ENCODE measurements at regions not wholly inside any gene's neighbourhood (a gene's known extent, or its start where the extent isn't known, plus 50 kb on each side); places are given as distances from the start of the nearest gene placed in this dataset.

- TF ChIP-seq, protein P1, sequence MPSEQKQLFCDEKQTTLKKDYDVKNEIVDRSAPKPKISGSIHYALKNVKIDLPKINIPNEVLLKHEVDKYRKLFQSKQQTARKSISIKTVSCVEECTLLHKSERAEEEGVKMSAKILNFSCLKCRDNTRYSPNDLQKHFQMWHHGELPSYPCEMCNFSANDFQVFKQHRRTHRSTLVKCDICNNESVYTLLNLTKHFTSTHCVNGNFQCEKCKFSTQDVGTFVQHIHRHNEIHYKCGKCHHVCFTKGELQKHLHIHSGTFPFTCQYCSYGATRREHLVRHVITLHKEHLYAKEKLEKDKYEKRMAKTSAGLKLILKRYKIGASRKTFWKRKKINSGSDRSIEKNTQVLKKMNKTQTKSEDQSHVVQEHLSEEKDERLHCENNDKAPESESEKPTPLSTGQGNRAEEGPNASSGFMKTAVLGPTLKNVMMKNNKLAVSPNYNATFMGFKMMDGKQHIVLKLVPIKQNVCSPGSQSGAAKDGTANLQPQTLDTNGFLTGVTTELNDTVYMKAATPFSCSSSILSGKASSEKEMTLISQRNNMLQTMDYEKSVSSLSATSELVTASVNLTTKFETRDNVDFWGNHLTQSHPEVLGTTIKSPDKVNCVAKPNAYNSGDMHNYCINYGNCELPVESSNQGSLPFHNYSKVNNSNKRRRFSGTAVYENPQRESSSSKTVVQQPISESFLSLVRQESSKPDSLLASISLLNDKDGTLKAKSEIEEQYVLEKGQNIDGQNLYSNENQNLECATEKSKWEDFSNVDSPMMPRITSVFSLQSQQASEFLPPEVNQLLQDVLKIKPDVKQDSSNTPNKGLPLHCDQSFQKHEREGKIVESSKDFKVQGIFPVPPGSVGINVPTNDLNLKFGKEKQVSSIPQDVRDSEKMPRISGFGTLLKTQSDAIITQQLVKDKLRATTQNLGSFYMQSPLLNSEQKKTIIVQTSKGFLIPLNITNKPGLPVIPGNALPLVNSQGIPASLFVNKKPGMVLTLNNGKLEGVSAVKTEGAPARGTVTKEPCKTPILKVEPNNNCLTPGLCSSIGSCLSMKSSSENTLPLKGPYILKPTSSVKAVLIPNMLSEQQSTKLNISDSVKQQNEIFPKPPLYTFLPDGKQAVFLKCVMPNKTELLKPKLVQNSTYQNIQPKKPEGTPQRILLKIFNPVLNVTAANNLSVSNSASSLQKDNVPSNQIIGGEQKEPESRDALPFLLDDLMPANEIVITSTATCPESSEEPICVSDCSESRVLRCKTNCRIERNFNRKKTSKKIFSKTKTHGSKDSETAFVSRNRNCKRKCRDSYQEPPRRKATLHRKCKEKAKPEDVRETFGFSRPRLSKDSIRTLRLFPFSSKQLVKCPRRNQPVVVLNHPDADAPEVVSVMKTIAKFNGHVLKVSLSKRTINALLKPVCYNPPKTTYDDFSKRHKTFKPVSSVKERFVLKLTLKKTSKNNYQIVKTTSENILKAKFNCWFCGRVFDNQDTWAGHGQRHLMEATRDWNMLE (tag by site-specific recombination; conservative IDR thresholded peaks at IDR 0.05; ENCODE audit: low read depth): no peak
- TF ChIP-seq ZBTB49 (tag by site-specific recombination; IDR thresholded peaks at IDR 0.05; ENCODE audit: low read depth) (no peak), ZNF521 (tag by site-specific recombination; IDR thresholded peaks at IDR 0.05) (no peak), ZNF202 (tag by site-specific recombination; IDR thresholded peaks at IDR 0.05; ENCODE audit: borderline replicate concordance) (no peak), AEBP2 (tag by site-specific recombination; IDR thresholded peaks at IDR 0.05; ENCODE audit: borderline replicate concordance) (no peak), ZNF366 (tag by site-specific recombination; conservative IDR thresholded peaks at IDR 0.05) (no peak), ZNF585B (tag by site-specific recombination; IDR thresholded peaks at IDR 0.05) (no peak), ZNF473 (tag by site-specific recombination; IDR thresholded peaks at IDR 0.05) (no peak), YY1 (tag by site-specific recombination; IDR thresholded peaks at IDR 0.05) (no peak), KLF16 (tag by site-specific recombination; IDR thresholded peaks at IDR 0.05) (no peak), ZNF146 (tag by site-specific recombination; IDR thresholded peaks at IDR 0.05) (no peak), WT1 (tag by site-specific recombination; IDR thresholded peaks at IDR 0.05) (no peak), ZNF157 (tag by site-specific recombination; IDR thresholded peaks at IDR 0.05) (no peak)
- TF ChIP-seq, protein P2, sequence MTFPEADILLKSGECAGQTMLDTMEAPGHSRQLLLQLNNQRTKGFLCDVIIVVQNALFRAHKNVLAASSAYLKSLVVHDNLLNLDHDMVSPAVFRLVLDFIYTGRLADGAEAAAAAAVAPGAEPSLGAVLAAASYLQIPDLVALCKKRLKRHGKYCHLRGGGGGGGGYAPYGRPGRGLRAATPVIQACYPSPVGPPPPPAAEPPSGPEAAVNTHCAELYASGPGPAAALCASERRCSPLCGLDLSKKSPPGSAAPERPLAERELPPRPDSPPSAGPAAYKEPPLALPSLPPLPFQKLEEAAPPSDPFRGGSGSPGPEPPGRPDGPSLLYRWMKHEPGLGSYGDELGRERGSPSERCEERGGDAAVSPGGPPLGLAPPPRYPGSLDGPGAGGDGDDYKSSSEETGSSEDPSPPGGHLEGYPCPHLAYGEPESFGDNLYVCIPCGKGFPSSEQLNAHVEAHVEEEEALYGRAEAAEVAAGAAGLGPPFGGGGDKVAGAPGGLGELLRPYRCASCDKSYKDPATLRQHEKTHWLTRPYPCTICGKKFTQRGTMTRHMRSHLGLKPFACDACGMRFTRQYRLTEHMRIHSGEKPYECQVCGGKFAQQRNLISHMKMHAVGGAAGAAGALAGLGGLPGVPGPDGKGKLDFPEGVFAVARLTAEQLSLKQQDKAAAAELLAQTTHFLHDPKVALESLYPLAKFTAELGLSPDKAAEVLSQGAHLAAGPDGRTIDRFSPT (tag by site-specific recombination; IDR thresholded peaks at IDR 0.05): no peak
Measured at GRCh38 chr3:158925021-158925420, 123.2 kb downstream of the MFSD1 start (continued).

GRCh38 chr3:158925828-158926494 is 124.1 kb downstream of the MFSD1 start:
- CTCF ChIA-PET: no interaction called here
- Histone ChIP-seq H3K4me3 (ENCODE audit: low read depth, low read length) (no peak overlapping the region), H3K27ac (ENCODE audit: extremely low read depth, low read depth, low read length) (no peak overlapping the region), H3K9me3 (ENCODE audit: control insufficient read depth, insufficient read depth, low read depth, low read length) (no peaks in the 10 kb centered on the region), H3K36me3 (ENCODE audit: control insufficient read depth in 2 of 2, insufficient read depth in 1 of 2, low read length in 2 of 2) (no peaks in the 10 kb centered on the region), H3K4me1 (ENCODE audit: control insufficient read depth, insufficient read depth, low read length) (no peaks in the 10 kb centered on the region)
- POLR2A ChIA-PET: no interaction called here
- no peak for TF ChIP-seq ZNF843 (tag by site-specific recombination; IDR thresholded peaks at IDR 0.05)
- TF ChIP-seq ZBTB26 (tag by site-specific recombination; optimal IDR thresholded peaks at IDR 0.05): no peak
- TF ChIP-seq ZNF202 (tag by site-specific recombination; IDR thresholded peaks at IDR 0.05; ENCODE audit: borderline replicate concordance): no peak
- no peak for TF ChIP-seq ZEB2 (tag by site-specific recombination; IDR thresholded peaks at IDR 0.05)
- TF ChIP-seq, protein P3, sequence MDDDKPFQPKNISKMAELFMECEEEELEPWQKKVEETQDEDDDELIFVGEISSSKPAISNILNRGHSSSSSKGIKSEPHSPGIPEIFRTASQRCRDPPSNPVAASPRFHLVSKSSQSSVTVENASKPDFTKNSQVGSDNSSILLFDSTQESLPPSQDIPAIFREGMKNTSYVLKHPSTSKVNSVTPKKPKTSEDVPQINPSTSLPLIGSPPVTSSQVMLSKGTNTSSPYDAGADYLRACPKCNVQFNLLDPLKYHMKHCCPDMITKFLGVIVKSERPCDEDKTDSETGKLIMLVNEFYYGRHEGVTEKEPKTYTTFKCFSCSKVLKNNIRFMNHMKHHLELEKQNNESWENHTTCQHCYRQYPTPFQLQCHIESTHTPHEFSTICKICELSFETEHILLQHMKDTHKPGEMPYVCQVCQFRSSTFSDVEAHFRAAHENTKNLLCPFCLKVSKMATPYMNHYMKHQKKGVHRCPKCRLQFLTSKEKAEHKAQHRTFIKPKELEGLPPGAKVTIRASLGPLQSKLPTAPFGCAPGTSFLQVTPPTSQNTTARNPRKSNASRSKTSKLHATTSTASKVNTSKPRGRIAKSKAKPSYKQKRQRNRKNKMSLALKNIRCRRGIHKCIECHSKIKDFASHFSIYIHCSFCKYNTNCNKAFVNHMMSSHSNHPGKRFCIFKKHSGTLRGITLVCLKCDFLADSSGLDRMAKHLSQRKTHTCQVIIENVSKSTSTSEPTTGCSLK (tag by site-specific recombination; IDR thresholded peaks at IDR 0.05): no peak
- TF ChIP-seq ZNF274 (IDR thresholded peaks at IDR 0.05; ENCODE audit: low read length): no peak
- no peak for TF ChIP-seq ZNF274 (tag by site-specific recombination; IDR thresholded peaks at IDR 0.05; ENCODE audit: borderline replicate concordance)
- TF ChIP-seq KLF8 (tag by site-specific recombination; IDR thresholded peaks at IDR 0.05): no peak

Measured in HEK293 (cell line).